SU-DHL-6 (cell line): ENCODE measurements at regions not wholly inside any gene's neighbourhood (a gene's known extent, or its start where the extent isn't known, plus 50 kb on each side); places are given as distances from the start of the nearest gene placed in this dataset.

ENCODE experiments used
- EZH2phosphoT487 ChIP-seq: fragments of 200-600 bp; sonication (generic), shearing (Covaris generic); conservative IDR thresholded peaks from 2 replicates; pipeline ENCODE4 v1.6.1; 2018; ENCODE audit warnings: mild to moderate bottlenecking, antibody characterized with exemption, low read length, moderate library complexity, mixed read lengths
- TF ChIP-seq, protein P1 (sequence below): fragments of 200-600 bp; sonication (generic); IDR thresholded peaks from one replicate; pipeline ENCODE4 v1.5.1; 2017; ENCODE audit warnings: antibody characterized with exemption, mild to moderate bottlenecking, low read length, moderate library complexity; ENCODE audit not compliant: insufficient read depth, poor library complexity, severe bottlenecking

DNA sequence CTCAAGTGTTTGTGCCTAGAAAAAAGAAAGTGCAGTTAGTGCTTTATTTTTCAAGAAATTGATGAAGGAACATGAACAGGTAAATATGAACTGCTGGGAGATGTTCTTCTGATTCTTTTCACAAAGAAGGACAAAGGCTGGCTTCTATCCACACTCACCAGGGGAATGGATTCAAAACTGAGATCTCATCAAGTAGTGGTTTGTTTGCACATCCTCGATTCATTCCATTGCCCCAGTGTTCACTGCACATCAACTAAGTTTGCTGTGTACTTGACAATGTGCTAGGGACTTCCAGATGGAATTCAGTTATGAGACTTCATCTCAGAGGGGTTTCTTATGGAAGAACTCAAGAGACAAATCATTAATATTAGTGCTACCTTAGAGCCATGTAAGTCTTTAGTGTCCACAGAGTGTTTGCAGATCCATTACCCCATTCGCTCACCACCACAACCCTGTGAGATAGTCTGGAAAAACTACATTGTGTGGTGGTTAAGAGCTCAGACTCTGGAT lies 332.9 kb upstream of the PPP2R3A start:
- TF ChIP-seq, protein P1, sequence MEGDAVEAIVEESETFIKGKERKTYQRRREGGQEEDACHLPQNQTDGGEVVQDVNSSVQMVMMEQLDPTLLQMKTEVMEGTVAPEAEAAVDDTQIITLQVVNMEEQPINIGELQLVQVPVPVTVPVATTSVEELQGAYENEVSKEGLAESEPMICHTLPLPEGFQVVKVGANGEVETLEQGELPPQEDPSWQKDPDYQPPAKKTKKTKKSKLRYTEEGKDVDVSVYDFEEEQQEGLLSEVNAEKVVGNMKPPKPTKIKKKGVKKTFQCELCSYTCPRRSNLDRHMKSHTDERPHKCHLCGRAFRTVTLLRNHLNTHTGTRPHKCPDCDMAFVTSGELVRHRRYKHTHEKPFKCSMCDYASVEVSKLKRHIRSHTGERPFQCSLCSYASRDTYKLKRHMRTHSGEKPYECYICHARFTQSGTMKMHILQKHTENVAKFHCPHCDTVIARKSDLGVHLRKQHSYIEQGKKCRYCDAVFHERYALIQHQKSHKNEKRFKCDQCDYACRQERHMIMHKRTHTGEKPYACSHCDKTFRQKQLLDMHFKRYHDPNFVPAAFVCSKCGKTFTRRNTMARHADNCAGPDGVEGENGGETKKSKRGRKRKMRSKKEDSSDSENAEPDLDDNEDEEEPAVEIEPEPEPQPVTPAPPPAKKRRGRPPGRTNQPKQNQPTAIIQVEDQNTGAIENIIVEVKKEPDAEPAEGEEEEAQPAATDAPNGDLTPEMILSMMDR = no peak
- TF ChIP-seq EZH2phosphoT487 = no peak
